Thyroid gland (tissue), 4 donors: ENCODE measurements at regions not wholly inside any gene's neighbourhood (a gene's known extent, or its start where the extent isn't known, plus 50 kb on each side); places are given as distances from the start of the nearest gene placed in this dataset.

Experiments
- CTCF ChIP-seq, 6 experiments: fragments of 200-600 bp in 3 of 6; fragments of 450-650 bp in 3 of 6; sonication (generic) in 3 of 6; IDR thresholded peaks; one replicate each; pipeline ENCODE4 v1.5.1; 2016 to 2019; ENCODE audit warnings: antibody characterized with exemption in 6 of 6, mild to moderate bottlenecking in 2 of 6, inconsistent platforms in 1 of 6, moderate library complexity in 1 of 6
- POLR2A ChIP-seq, 2 donors: fragments of 450-650 bp; IDR thresholded peaks; one replicate each; pipeline ENCODE4 v1.6.1; 2017; ENCODE audit warnings: antibody characterized with exemption in 2 of 2, mild to moderate bottlenecking in 2 of 2, moderate library complexity in 1 of 2

GRCh38 chr15:81853150-81853748 lies 192.6 kb downstream of the MEX3B start:
- TF ChIP-seq CTCF (IDR thresholded peaks at IDR 0.05) (no peak), POLR2A (IDR thresholded peaks at IDR 0.05) (no peak)
